ENCODE measurements at regions not wholly inside any gene's neighbourhood (a gene's known extent, or its start where the extent isn't known, plus 50 kb on each side); places are given as distances from the start of the nearest gene placed in this dataset. TPM values are rescaled to one million over a fixed set of nuclear protein-coding genes. Genes with fewer than 3 reads are reported as not detected.

- no peaks in the 10 kb centered on the region for H3K79me2 ChIP-seq (ENCODE audit: insufficient read depth)
- H3K4me2 ChIP-seq (ENCODE audit: unreplicated experiment): no peak overlapping the region
- no peaks in the 10 kb centered on the region for H3K27me3 ChIP-seq (replicated peaks; ENCODE audit: insufficient read depth)
- no peak overlapping the region for H2AFZ ChIP-seq
- no peak for DNase-seq
- no peaks in the 10 kb centered on the region for H3K9me2 ChIP-seq (ENCODE audit: insufficient read depth)
- no peak overlapping the region for H3K4me3 ChIP-seq
- no peak overlapping the region for H3K27ac ChIP-seq
- H3F3A ChIP-seq (ENCODE audit: insufficient read depth): no peaks in the 10 kb centered on the region
- 30 to 32% methylated on average over 8 of the region's 8 CpGs for WGBS, 2 experiments (ENCODE audit: low coverage in 1 of 2, low lambda C conversion rate in 2 of 2, missing lambda C conversion rate in 2 of 2)
- H4K20me1 ChIP-seq (ENCODE audit: insufficient read depth): no peaks in the 10 kb centered on the region
- H3K36me3 ChIP-seq (ENCODE audit: low read depth): no peaks in the 10 kb centered on the region
- H3K9me3 ChIP-seq (ENCODE audit: low read depth): no peaks in the 10 kb centered on the region
- H3K9ac ChIP-seq: no peak overlapping the region
- no peaks in the 10 kb centered on the region for H3K4me1 ChIP-seq (ENCODE audit: insufficient read depth)
- TF ChIP-seq EZH2phosphoT487 (IDR thresholded peaks at IDR 0.05; ENCODE audit: insufficient read depth, low read depth) (no peak), EZH2 (IDR thresholded peaks at IDR 0.05; ENCODE audit: insufficient read depth, poor library complexity, severe bottlenecking) (no peak)
- in situ Hi-C loops (cut with MboI): no loop called here
These were observed 50.4 kb upstream of the RGMA start for GRCh38 chr15:93139436-93139835.

- no peaks in the 10 kb centered on the region for H3K9me3 ChIP-seq (ENCODE audit: low read depth)
These were observed 49.8 kb upstream of the RGMA start for GRCh38 chr15:93138681-93139250.

More at GRCh38 chr15:93138681-93139250, 49.8 kb upstream of the RGMA start:
- Histone ChIP-seq H3K36me3 (ENCODE audit: low read depth) (no peaks in the 10 kb centered on the region), H3K4me2 (ENCODE audit: unreplicated experiment) (no peak overlapping the region), H3K4me1 (ENCODE audit: insufficient read depth) (no peaks in the 10 kb centered on the region), H3K27ac (no peak overlapping the region), H2AFZ (no peak overlapping the region), H3K27me3 (replicated peaks; ENCODE audit: insufficient read depth) (no peaks in the 10 kb centered on the region), H3K79me2 (ENCODE audit: insufficient read depth) (no peaks in the 10 kb centered on the region), H3K4me3 (no peak overlapping the region), H3K9me2 (ENCODE audit: insufficient read depth) (no peaks in the 10 kb centered on the region), H3K9ac (no peak overlapping the region), H3F3A (ENCODE audit: insufficient read depth) (no peaks in the 10 kb centered on the region), H4K20me1 (ENCODE audit: insufficient read depth) (no peaks in the 10 kb centered on the region)
- TF ChIP-seq EZH2phosphoT487 (IDR thresholded peaks at IDR 0.05; ENCODE audit: insufficient read depth, low read depth): no peak
- no peak for TF ChIP-seq EZH2 (IDR thresholded peaks at IDR 0.05; ENCODE audit: insufficient read depth, poor library complexity, severe bottlenecking)
- 32 to 48% methylated on average over 3 of the region's 3 CpGs for WGBS, 2 experiments (ENCODE audit: low coverage in 1 of 2, low lambda C conversion rate in 2 of 2, missing lambda C conversion rate in 2 of 2)
- DNase-seq: no peak
- in situ Hi-C loops (cut with MboI): no loop called here

Small RNA genes in the stretch of these regions (small RNA-seq; reads per million reads assigned to genes)
- gene AC103996.1 (ENCODE audit: low read depth, low replicate concordance): not detected
- not detected for gene AC112693.2 (ENCODE audit: low read depth, low replicate concordance)
